IMR-90 (cell line): ENCODE measurements at regions not wholly inside any gene's neighbourhood (a gene's known extent, or its start where the extent isn't known, plus 50 kb on each side); places are given as distances from the start of the nearest gene placed in this dataset.

ENCODE experiments used
- CHD1 ChIP-seq: IDR thresholded peaks from 2 replicates; pipeline ENCODE4 v1.6.1; 2012; ENCODE audit warnings: low read depth, low read length, improper control_type of control experiment
- CTCF ChIP-seq: conservative IDR thresholded peaks from 2 replicates; pipeline ENCODE4 v1.5.1; 2012; ENCODE audit warnings: mild to moderate bottlenecking, low read depth, low read length, improper control_type of control experiment
- ELK1 ChIP-seq: fragments of 150-350 bp; IDR thresholded peaks from 2 replicates; pipeline ENCODE4 v1.6.1; 2016; ENCODE audit warnings: low read depth, mild to moderate bottlenecking, low read length, moderate library complexity, borderline replicate concordance
- MAFK ChIP-seq: IDR thresholded peaks from 2 replicates; pipeline ENCODE4 v1.6.1; 2012; ENCODE audit warnings: low read depth, low read length, improper control_type of control experiment
- MAZ ChIP-seq: IDR thresholded peaks from 2 replicates; pipeline ENCODE4 v1.6.1; 2012; ENCODE audit warnings: low read depth, mild to moderate bottlenecking, low read length, improper control_type of control experiment, moderate library complexity, borderline replicate concordance
- MXI1 ChIP-seq: IDR thresholded peaks from 2 replicates; pipeline ENCODE4 v1.6.1; 2012; ENCODE audit warnings: low read depth, mild to moderate bottlenecking, low read length, moderate library complexity, borderline replicate concordance
- POLR2A ChIP-seq: IDR thresholded peaks from 2 replicates; pipeline ENCODE4 v1.6.1; 2012; ENCODE audit warnings: mild to moderate bottlenecking, low read depth, low read length
- RAD21 ChIP-seq: IDR thresholded peaks from 2 replicates; pipeline ENCODE4 v1.6.1; 2012; ENCODE audit warnings: low read length, improper control_type of control experiment
- RCOR1 ChIP-seq: IDR thresholded peaks from 2 replicates; pipeline ENCODE4 v1.6.1; 2012; ENCODE audit warnings: mild to moderate bottlenecking, low read length, improper control_type of control experiment; ENCODE audit not compliant: insufficient replicate concordance
- RFX5 ChIP-seq: IDR thresholded peaks from 2 replicates; pipeline ENCODE4 v1.8.0; 2012; ENCODE audit warnings: low read depth, mild to moderate bottlenecking, low read length, moderate library complexity
- SMC3 ChIP-seq: fragments of 150-350 bp; IDR thresholded peaks from 2 replicates; pipeline ENCODE4 v1.6.1; 2016; ENCODE audit warnings: low read depth, mild to moderate bottlenecking, antibody characterized with exemption, low read length, moderate library complexity
- USF2 ChIP-seq: fragments of 150-350 bp; IDR thresholded peaks from 2 replicates; pipeline ENCODE4 v1.6.1; 2017; ENCODE audit warnings: mild to moderate bottlenecking, antibody characterized with exemption, low read length, low read depth

- TF ChIP-seq RCOR1: no peak
- TF ChIP-seq POLR2A: no peak
- TF ChIP-seq CTCF: no peak
- no peak for TF ChIP-seq RAD21
- no peak for TF ChIP-seq ELK1
- no peak for TF ChIP-seq RFX5
- no peak for TF ChIP-seq SMC3
- TF ChIP-seq MAZ: no peak
- no peak for TF ChIP-seq USF2
- TF ChIP-seq MAFK: no peak
- TF ChIP-seq CHD1: no peak
- TF ChIP-seq MXI1: no peak
These were observed 99.6 kb upstream of the CTAGE1 start for GRCh38 chr18:22517356-22517755.
